ENCODE measurements at regions not wholly inside any gene's neighbourhood (a gene's known extent, or its start where the extent isn't known, plus 50 kb on each side); places are given as distances from the start of the nearest gene placed in this dataset.

DNA sequence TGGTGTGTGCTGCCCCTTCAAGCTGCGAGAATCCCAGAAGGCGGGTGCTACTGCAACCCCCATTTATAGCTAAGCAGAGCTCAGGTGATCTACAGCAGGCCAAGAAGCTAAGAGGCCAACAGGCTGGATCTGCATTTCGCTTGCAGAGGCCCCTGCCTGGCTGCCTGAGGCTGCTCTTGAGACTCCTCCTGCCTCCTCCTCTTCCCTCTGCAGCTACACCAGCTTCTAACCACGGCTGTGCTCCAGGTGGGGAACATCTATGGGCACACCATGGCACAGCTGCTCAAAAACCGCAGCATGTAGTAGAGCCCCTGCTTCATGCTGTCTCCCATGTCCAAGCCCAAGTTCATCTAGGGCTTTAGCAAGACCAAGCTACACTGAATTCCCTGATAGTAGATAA is 72.9 kb upstream of the ZNF678 start:
- H3K27ac ChIP-seq (ENCODE audit: low read depth, low read length, poor library complexity, severe bottlenecking), result no peak overlapping the region
- H3K4me3 ChIP-seq (ENCODE audit: low read depth, low read length, poor library complexity, severe bottlenecking), result no peak overlapping the region
- H3K4me1 ChIP-seq (ENCODE audit: insufficient read depth, low read length, severe bottlenecking), result no peaks in the 10 kb centered on the region
- no peak overlapping the region for H2AFZ ChIP-seq (ENCODE audit: low read length)
- no peaks in the 10 kb centered on the region for H3K9me3 ChIP-seq (ENCODE audit: low read length)
- TF ChIP-seq CTCF (IDR thresholded peaks at IDR 0.05; ENCODE audit: low read length), result no peak
- TF ChIP-seq EZH2 (IDR thresholded peaks at IDR 0.05; ENCODE audit: borderline replicate concordance, low read length), result no peak
- no peaks in the 10 kb centered on the region for H3K27me3 ChIP-seq (ENCODE audit: insufficient read depth, low read length)
- no peaks in the 10 kb centered on the region for H3K79me2 ChIP-seq (ENCODE audit: insufficient read depth, low read length)
- H3K36me3 ChIP-seq (ENCODE audit: insufficient read depth, low read length), result no peaks in the 10 kb centered on the region; the same call in 1 of the 2 replicates
- H3K9me2 ChIP-seq (ENCODE audit: low read depth, low read length), result no peaks in the 10 kb centered on the region
- H3K9ac ChIP-seq (ENCODE audit: low read length), result no peak overlapping the region
- H3F3A ChIP-seq (ENCODE audit: insufficient read depth, low read length), result no peaks in the 10 kb centered on the region
- H4K20me1 ChIP-seq (ENCODE audit: insufficient read depth, low read length), result no peaks in the 10 kb centered on the region
- H3K4me2 ChIP-seq (ENCODE audit: low read length), result no peak overlapping the region

DNA sequence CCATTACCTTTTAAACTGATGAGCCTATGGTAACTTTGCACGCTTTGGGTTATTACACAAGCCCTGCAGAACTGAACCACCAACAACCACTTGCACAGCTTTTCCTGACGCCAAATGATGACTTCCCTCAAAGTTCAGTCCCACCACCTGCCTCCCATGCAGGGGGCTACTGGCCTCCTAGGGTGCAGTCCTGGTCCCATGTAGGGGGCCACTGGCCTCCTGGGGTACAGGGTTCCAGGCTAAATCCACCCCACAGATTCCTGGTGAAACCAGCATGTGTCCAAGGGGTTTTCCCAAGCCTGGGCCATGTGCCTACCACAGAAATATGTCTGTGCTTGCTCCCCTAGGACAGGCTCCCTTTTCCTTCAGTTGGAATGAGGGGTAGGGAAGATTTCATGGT is 73.4 kb upstream of the ZNF678 start:
- no peaks in the 10 kb centered on the region for H3K4me1 ChIP-seq (ENCODE audit: insufficient read depth, low read length, severe bottlenecking)

DNA sequence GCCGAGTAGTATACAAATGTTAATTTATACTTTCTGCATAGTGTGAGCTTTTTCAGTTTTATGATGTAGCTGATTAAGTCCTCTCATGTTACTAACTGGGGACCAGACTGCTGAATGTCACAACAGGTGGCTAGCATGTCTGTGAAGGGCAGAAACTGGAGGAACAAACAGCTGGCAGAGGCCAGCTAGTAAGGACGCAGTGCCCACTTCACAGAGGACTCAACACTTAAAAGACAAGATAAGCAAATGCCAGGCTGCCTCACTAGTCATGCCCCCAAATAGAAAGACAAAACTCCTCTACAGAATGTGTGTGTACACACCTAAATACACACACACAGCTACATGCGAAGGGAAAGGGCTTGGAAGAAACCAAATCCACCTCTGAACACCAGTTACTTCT is 73.8 kb upstream of the ZNF678 start:
- TF ChIP-seq CTCF (IDR thresholded peaks at IDR 0.05; ENCODE audit: low read length) (no peak), EZH2 (IDR thresholded peaks at IDR 0.05; ENCODE audit: borderline replicate concordance, low read length) (no peak)
- Histone ChIP-seq H3K79me2 (ENCODE audit: insufficient read depth, low read length) (no peaks in the 10 kb centered on the region), H4K20me1 (ENCODE audit: insufficient read depth, low read length) (no peaks in the 10 kb centered on the region), H3K9me3 (ENCODE audit: low read length) (no peaks in the 10 kb centered on the region), H3K4me1 (ENCODE audit: insufficient read depth, low read length, severe bottlenecking) (no peaks in the 10 kb centered on the region), H3K4me3 (ENCODE audit: low read depth, low read length, poor library complexity, severe bottlenecking) (no peak overlapping the region), H3K36me3 (ENCODE audit: insufficient read depth, low read length) (no peaks in the 10 kb centered on the region; the same call in 1 of the 2 replicates), H3K9ac (ENCODE audit: low read length) (no peak overlapping the region), H3K27me3 (ENCODE audit: insufficient read depth, low read length) (no peaks in the 10 kb centered on the region), H3K4me2 (ENCODE audit: low read length) (no peak overlapping the region), H3K9me2 (ENCODE audit: low read depth, low read length) (no peaks in the 10 kb centered on the region), H3F3A (ENCODE audit: insufficient read depth, low read length) (no peaks in the 10 kb centered on the region), H2AFZ (ENCODE audit: low read length) (no peak overlapping the region), H3K27ac (ENCODE audit: low read depth, low read length, poor library complexity, severe bottlenecking) (no peak overlapping the region)

More for the DNA sequence above, 73.4 kb upstream of the ZNF678 start:
- Histone ChIP-seq H3K36me3 (ENCODE audit: insufficient read depth, low read length) (no peaks in the 10 kb centered on the region; the same call in 1 of the 2 replicates), H3K27ac (ENCODE audit: low read depth, low read length, poor library complexity, severe bottlenecking) (no peak overlapping the region), H3K27me3 (ENCODE audit: insufficient read depth, low read length) (no peaks in the 10 kb centered on the region), H3K79me2 (ENCODE audit: insufficient read depth, low read length) (no peaks in the 10 kb centered on the region), H3K9me3 (ENCODE audit: low read length) (no peaks in the 10 kb centered on the region), H3K9ac (ENCODE audit: low read length) (no peak overlapping the region), H4K20me1 (ENCODE audit: insufficient read depth, low read length) (no peaks in the 10 kb centered on the region), H3F3A (ENCODE audit: insufficient read depth, low read length) (no peaks in the 10 kb centered on the region), H3K4me2 (ENCODE audit: low read length) (no peak overlapping the region), H3K9me2 (ENCODE audit: low read depth, low read length) (no peaks in the 10 kb centered on the region), H2AFZ (ENCODE audit: low read length) (no peak overlapping the region), H3K4me3 (ENCODE audit: low read depth, low read length, poor library complexity, severe bottlenecking) (no peak overlapping the region)
- TF ChIP-seq EZH2 (IDR thresholded peaks at IDR 0.05; ENCODE audit: borderline replicate concordance, low read length) (no peak), CTCF (IDR thresholded peaks at IDR 0.05; ENCODE audit: low read length) (no peak)
